Smooth muscle cell (in vitro differentiated cells): ENCODE measurements at regions not wholly inside any gene's neighbourhood (a gene's known extent, or its start where the extent isn't known, plus 50 kb on each side); places are given as distances from the start of the nearest gene placed in this dataset.

Experiments
- DNase-seq: peaks from one replicate; lab custom pipeline; 2025; ENCODE audit not compliant: unreplicated experiment; lab: John Stamatoyannopoulos, UW
- H2AFZ ChIP-seq: fragments of 200-600 bp; sonication (generic); 2 replicates; pipeline ENCODE4 v1.6.0; 2016; ENCODE audit warnings: antibody characterized with exemption, low read depth, mild to moderate bottlenecking
- H3F3A ChIP-seq: fragments of 200-600 bp; sonication (generic); 2 replicates; pipeline ENCODE4 v1.6.0; 2017; ENCODE audit warnings: antibody characterized with exemption, low read depth
- H3K27ac ChIP-seq: fragments of 200-600 bp; sonication (generic); 2 replicates; pipeline ENCODE4 v1.5.1; 2016; ENCODE audit warnings: low read depth, mild to moderate bottlenecking
- H3K27me3 ChIP-seq: fragments of 200-600 bp; sonication (generic); 2 replicates; pipeline ENCODE4 v1.6.1; 2016; ENCODE audit warnings: low read depth, mild to moderate bottlenecking
- H3K36me3 ChIP-seq: fragments of 200-600 bp; sonication (generic); 2 replicates; pipeline ENCODE4 v1.5.1; 2016; ENCODE audit warnings: low read depth
- H3K4me1 ChIP-seq: fragments of 200-600 bp; sonication (generic); 2 replicates; pipeline ENCODE4 v1.5.1; 2016; ENCODE audit warnings: low read depth
- H3K4me2 ChIP-seq: fragments of 200-600 bp; sonication (generic); 2 replicates; pipeline ENCODE4 v1.6.0; 2016; ENCODE audit warnings: mild to moderate bottlenecking
- H3K4me3 ChIP-seq: fragments of 200-600 bp; sonication (generic); 2 replicates; pipeline ENCODE4 v1.5.1; 2016; ENCODE audit warnings: mild to moderate bottlenecking
- H3K79me2 ChIP-seq: fragments of 200-600 bp; sonication (generic); 2 replicates; pipeline ENCODE4 v1.6.0; 2016; ENCODE audit warnings: low read depth, mild to moderate bottlenecking
- H3K9ac ChIP-seq: fragments of 200-600 bp; sonication (generic); 2 replicates; pipeline ENCODE4 v1.6.0; 2016; ENCODE audit warnings: low read depth
- H3K9me3 ChIP-seq: fragments of 200-600 bp; sonication (generic); replicated peaks from 2 replicates; pipeline ENCODE4 v1.5.1; 2016; ENCODE audit warnings: low read depth
- H4K20me1 ChIP-seq: fragments of 200-600 bp; sonication (generic); 2 replicates; pipeline ENCODE4 v1.6.0; 2016; ENCODE audit warnings: low read depth
- WGBS: methylation state at CpG from one replicate; pipeline ENCODE4 v1.1.7; 2016; ENCODE audit warnings: low lambda C conversion rate; 5-methylcytosine and 5-hydroxymethylcytosine counted together
- TF ChIP-seq, protein P1 (sequence below): fragments of 200-600 bp; sonication (generic); IDR thresholded peaks from 2 replicates; pipeline ENCODE4 v1.5.1; 2017; ENCODE audit warnings: borderline replicate concordance, mild to moderate bottlenecking, antibody characterized with exemption; ENCODE audit not compliant: insufficient read depth, poor library complexity, severe bottlenecking

- H4K20me1 ChIP-seq, result no peaks in the 10 kb centered on the region
- no peaks in the 10 kb centered on the region for H3K27me3 ChIP-seq
- TF ChIP-seq, protein P1, sequence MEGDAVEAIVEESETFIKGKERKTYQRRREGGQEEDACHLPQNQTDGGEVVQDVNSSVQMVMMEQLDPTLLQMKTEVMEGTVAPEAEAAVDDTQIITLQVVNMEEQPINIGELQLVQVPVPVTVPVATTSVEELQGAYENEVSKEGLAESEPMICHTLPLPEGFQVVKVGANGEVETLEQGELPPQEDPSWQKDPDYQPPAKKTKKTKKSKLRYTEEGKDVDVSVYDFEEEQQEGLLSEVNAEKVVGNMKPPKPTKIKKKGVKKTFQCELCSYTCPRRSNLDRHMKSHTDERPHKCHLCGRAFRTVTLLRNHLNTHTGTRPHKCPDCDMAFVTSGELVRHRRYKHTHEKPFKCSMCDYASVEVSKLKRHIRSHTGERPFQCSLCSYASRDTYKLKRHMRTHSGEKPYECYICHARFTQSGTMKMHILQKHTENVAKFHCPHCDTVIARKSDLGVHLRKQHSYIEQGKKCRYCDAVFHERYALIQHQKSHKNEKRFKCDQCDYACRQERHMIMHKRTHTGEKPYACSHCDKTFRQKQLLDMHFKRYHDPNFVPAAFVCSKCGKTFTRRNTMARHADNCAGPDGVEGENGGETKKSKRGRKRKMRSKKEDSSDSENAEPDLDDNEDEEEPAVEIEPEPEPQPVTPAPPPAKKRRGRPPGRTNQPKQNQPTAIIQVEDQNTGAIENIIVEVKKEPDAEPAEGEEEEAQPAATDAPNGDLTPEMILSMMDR, result no peak
- DNase-seq, result no peak
- no peaks in the 10 kb centered on the region for H3K79me2 ChIP-seq
- H3K4me3 ChIP-seq, result no peak overlapping the region
- H3K4me1 ChIP-seq, result no peaks in the 10 kb centered on the region
- no peak overlapping the region for H2AFZ ChIP-seq
- WGBS, result 11% methylated on average over 4 of the region's 4 CpGs
- no peaks in the 10 kb centered on the region for H3K9me3 ChIP-seq
- no peak overlapping the region for H3K27ac ChIP-seq
- H3K36me3 ChIP-seq, result no peaks in the 10 kb centered on the region
- no peak overlapping the region for H3K4me2 ChIP-seq
- no peaks in the 10 kb centered on the region for H3F3A ChIP-seq
- no peak overlapping the region for H3K9ac ChIP-seq
Observed at GRCh38 chr16:16780588-16780987, 401.6 kb downstream of the NPIPA7 start.

DNA sequence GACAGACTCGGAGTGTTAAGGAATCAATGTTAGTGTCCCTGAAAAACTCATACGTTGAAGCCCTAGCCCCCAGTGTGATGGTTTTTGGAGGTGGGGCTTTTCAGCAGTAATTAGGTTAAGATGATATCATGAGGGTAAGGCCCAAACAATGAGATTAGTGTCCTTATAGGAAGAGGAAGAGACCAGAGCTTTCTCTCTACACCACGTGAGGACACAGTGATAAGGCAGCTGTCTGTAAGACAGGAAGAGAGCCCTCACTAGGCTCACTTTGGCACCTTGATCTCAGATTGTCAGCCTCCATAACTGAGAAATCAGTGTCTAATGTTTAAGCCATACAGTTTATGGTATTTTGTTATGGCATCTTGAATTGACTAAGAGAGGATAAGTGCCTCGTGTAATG lies 403.2 kb downstream of the NPIPA7 start:
- no peak overlapping the region for H3K9ac ChIP-seq
- H3K27me3 ChIP-seq, result no peaks in the 10 kb centered on the region

DNA sequence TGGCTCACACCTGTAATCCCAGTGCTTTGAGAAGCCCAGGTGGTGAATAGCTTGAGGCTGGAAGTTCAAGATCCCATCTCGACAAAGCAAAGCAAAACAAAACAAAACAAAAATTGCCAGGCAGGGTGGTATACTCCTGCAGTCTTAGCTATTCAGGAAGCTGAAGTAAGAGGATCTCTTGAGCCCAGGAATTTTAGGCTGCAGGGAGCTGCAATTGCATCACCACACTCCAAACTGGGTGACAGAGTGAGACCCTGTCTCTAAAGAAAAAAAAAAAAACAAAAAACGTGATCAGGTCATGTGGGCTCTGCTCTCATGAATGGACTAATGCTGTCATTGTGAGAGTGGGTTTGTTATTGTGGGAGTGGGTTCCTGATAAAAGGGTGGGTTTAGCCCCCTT lies 409.1 kb downstream of the NPIPA7 start:
- H3K36me3 ChIP-seq, result no peaks in the 10 kb centered on the region
- no peak overlapping the region for H3K27ac ChIP-seq
- no peaks in the 10 kb centered on the region for H3K4me1 ChIP-seq
- no peak overlapping the region for H2AFZ ChIP-seq
- no peak overlapping the region for H3K4me3 ChIP-seq
- H3K79me2 ChIP-seq, result no peaks in the 10 kb centered on the region
- TF ChIP-seq, protein P1, result no peak
- no peak for DNase-seq
- 60% methylated on average over 2 of the region's 2 CpGs for WGBS
- no peak overlapping the region for H3K9ac ChIP-seq
- no peaks in the 10 kb centered on the region for H3K9me3 ChIP-seq
- no peaks in the 10 kb centered on the region for H4K20me1 ChIP-seq
- H3K4me2 ChIP-seq, result no peak overlapping the region
- H3F3A ChIP-seq, result no peaks in the 10 kb centered on the region
- no peaks in the 10 kb centered on the region for H3K27me3 ChIP-seq

More for the DNA sequence above, 403.2 kb downstream of the NPIPA7 start:
- TF ChIP-seq, protein P1, result no peak
- no peaks in the 10 kb centered on the region for H4K20me1 ChIP-seq
- no peaks in the 10 kb centered on the region for H3F3A ChIP-seq
- no peaks in the 10 kb centered on the region for H3K36me3 ChIP-seq
- 58% methylated on average over 4 of the region's 4 CpGs for WGBS
- H3K4me3 ChIP-seq, result no peak overlapping the region
- DNase-seq, result no peak
- H2AFZ ChIP-seq, result no peak overlapping the region
- no peaks in the 10 kb centered on the region for H3K4me1 ChIP-seq
- H3K4me2 ChIP-seq, result no peak overlapping the region
- H3K9me3 ChIP-seq, result no peaks in the 10 kb centered on the region
- no peaks in the 10 kb centered on the region for H3K79me2 ChIP-seq
- H3K27ac ChIP-seq, result no peak overlapping the region

- H4K20me1 ChIP-seq, result no peaks in the 10 kb centered on the region
- no peak overlapping the region for H2AFZ ChIP-seq
- no peak overlapping the region for H3K4me3 ChIP-seq
- H3K36me3 ChIP-seq, result no peaks in the 10 kb centered on the region
- no peaks in the 10 kb centered on the region for H3F3A ChIP-seq
- no peaks in the 10 kb centered on the region for H3K79me2 ChIP-seq
- no peak overlapping the region for H3K4me2 ChIP-seq
- H3K4me1 ChIP-seq, result no peaks in the 10 kb centered on the region
- no peak for DNase-seq
- H3K27me3 ChIP-seq, result no peaks in the 10 kb centered on the region
- TF ChIP-seq, protein P1, result no peak
- H3K27ac ChIP-seq, result no peak overlapping the region
- no peaks in the 10 kb centered on the region for H3K9me3 ChIP-seq
- H3K9ac ChIP-seq, result no peak overlapping the region
Observed at GRCh38 chr16:16790597-16790996, 411.7 kb downstream of the NPIPA7 start.
